K562 (cell line): ENCODE measurements at regions not wholly inside any gene's neighbourhood (a gene's known extent, or its start where the extent isn't known, plus 50 kb on each side); places are given as distances from the start of the nearest gene placed in this dataset.

Source experiments
- ASH1L ChIP-seq: fragments of 450-650 bp; IDR thresholded peaks from 2 replicates; pipeline ENCODE4 v1.6.1; 2018; ENCODE audit warnings: borderline replicate concordance, mild to moderate bottlenecking, low read depth; ENCODE audit not compliant: partially characterized antibody
- ATF2 ChIP-seq: sonication (generic); formaldehyde crosslinking; IDR thresholded peaks from 2 replicates; pipeline ENCODE4 v1.8.1; 2022; ENCODE audit warnings: missing genetic modification reagents
- BRD4 ChIP-seq: fragments of 200-600 bp; sonication (generic); IDR thresholded peaks from 2 replicates; pipeline ENCODE4 v1.6.1; 2017; ENCODE audit warnings: inconsistent platforms
- COPS2 ChIP-seq: fragments of 450-650 bp; conservative IDR thresholded peaks from 2 replicates; pipeline ENCODE4 v1.6.1; 2016; ENCODE audit warnings: mild to moderate bottlenecking, moderate library complexity
- FOSL1 ChIP-seq: fragments of 200-800 bp; sonication (Bioruptor generic); conservative IDR thresholded peaks from 2 replicates; pipeline ENCODE4 v1.6.1; 2016; ENCODE audit warnings: missing genetic modification characterization, missing compliant biosample characterization
- HNRNPL ChIP-seq: fragments of 200-400 bp; formaldehyde crosslinking; IDR thresholded peaks from 2 replicates; pipeline ENCODE4 v1.6.1; 2017; ENCODE audit warnings: low read depth, mild to moderate bottlenecking, low read length
- KHSRP ChIP-seq: fragments of 450-650 bp; IDR thresholded peaks from 2 replicates; pipeline ENCODE4 v1.6.1; 2017
- MTA2 ChIP-seq: fragments of 450-650 bp; IDR thresholded peaks from 2 replicates; pipeline ENCODE4 v1.6.1; 2016; ENCODE audit warnings: low read depth
- NCOA1 ChIP-seq: fragments of 450-650 bp; IDR thresholded peaks from 2 replicates; pipeline ENCODE4 v1.6.1; 2016; ENCODE audit warnings: low read depth
- NFIX ChIP-seq: fragments of 250-450 bp; sonication (Bioruptor Pico); IDR thresholded peaks from 2 replicates; pipeline ENCODE4 v1.4.0; 2020; ENCODE audit warnings: low read depth, mild to moderate bottlenecking, moderate library complexity
- NFRKB ChIP-seq: fragments of 450-650 bp; IDR thresholded peaks from 2 replicates; pipeline ENCODE4 v1.6.1; 2016; ENCODE audit warnings: low read depth
- NR2C2 ChIP-seq, 2 experiments: fragments of 200-800 bp in 1 of 2; sonication (Bioruptor generic) in 1 of 2; sonication (generic) in 1 of 2; formaldehyde crosslinking in 1 of 2; IDR thresholded peaks; 2 replicates each; pipeline versions ENCODE4 v1.6.1 to v1.8.0; 2016 to 2022; ENCODE audit warnings: mild to moderate bottlenecking in 1 of 2, missing compliant biosample characterization in 1 of 2, missing genetic modification characterization in 1 of 2, missing genetic modification reagents in 1 of 2
- PATZ1 ChIP-seq: fragments of 250-450 bp; sonication (Bioruptor Pico); IDR thresholded peaks from 2 replicates; pipeline ENCODE4 v1.5.0; 2020; ENCODE audit warnings: mild to moderate bottlenecking, borderline replicate concordance
- POLR2H ChIP-seq: IDR thresholded peaks from 2 replicates; pipeline ENCODE4 v1.6.1; 2016; ENCODE audit warnings: missing genetic modification characterization, low read depth, mild to moderate bottlenecking, control low read depth, missing compliant biosample characterization, moderate library complexity
- POU5F1 ChIP-seq: fragments of 150-350 bp; IDR thresholded peaks from 2 replicates; pipeline ENCODE4 v1.6.1; 2014; ENCODE audit warnings: borderline replicate concordance, low read length, low read depth, mild to moderate bottlenecking; ENCODE audit not compliant: partially characterized antibody
- RFX7 ChIP-seq: fragments of 250-450 bp; sonication (Bioruptor Pico); IDR thresholded peaks from 2 replicates; pipeline ENCODE4 v1.5.1; 2021; ENCODE audit warnings: mild to moderate bottlenecking
- SAFB ChIP-seq: fragments of 200-400 bp; formaldehyde crosslinking; IDR thresholded peaks from 2 replicates; pipeline ENCODE4 v1.6.1; 2017; ENCODE audit warnings: low read depth, low read length, borderline replicate concordance
- SAFB2 ChIP-seq: fragments of 200-400 bp; formaldehyde crosslinking; IDR thresholded peaks from 2 replicates; pipeline ENCODE4 v1.6.1; 2018; ENCODE audit warnings: borderline replicate concordance, low read length, low read depth, moderate library complexity; ENCODE audit not compliant: severe bottlenecking
- SMARCC2 ChIP-seq: fragments of 450-650 bp; IDR thresholded peaks from 2 replicates; pipeline ENCODE4 v1.6.1; 2017; ENCODE audit warnings: antibody characterized with exemption, moderate library complexity, mild to moderate bottlenecking, low read depth
- TAF7 ChIP-seq: fragments of 450-650 bp; IDR thresholded peaks from 2 replicates; pipeline ENCODE4 v1.6.1; 2016; ENCODE audit warnings: missing genetic modification characterization, missing compliant biosample characterization
- TARDBP ChIP-seq: fragments of 450-650 bp; IDR thresholded peaks from 2 replicates; pipeline ENCODE4 v1.6.1; 2016
- TBP ChIP-seq: optimal IDR thresholded peaks from 2 replicates; pipeline ENCODE3; 2011; ENCODE audit warnings: low read depth, low read length, improper control_type of control experiment
- THRA ChIP-seq: fragments of 450-650 bp; IDR thresholded peaks from 2 replicates; pipeline ENCODE4 v1.6.1; 2017; ENCODE audit warnings: mild to moderate bottlenecking, moderate library complexity
- ZKSCAN3 ChIP-seq: fragments of 250-450 bp; sonication (Bioruptor Pico); IDR thresholded peaks from 2 replicates; pipeline ENCODE4 v1.4.0; 2020
- ZNF174 ChIP-seq: fragments of 250-450 bp; sonication (Bioruptor Pico); IDR thresholded peaks from 2 replicates; pipeline ENCODE4 v1.4.0; 2020; ENCODE audit warnings: mild to moderate bottlenecking
- ZNF589 ChIP-seq: fragments of 200-800 bp; sonication (Bioruptor generic); IDR thresholded peaks from 2 replicates; pipeline ENCODE4 v1.6.1; 2016; ENCODE audit warnings: low read depth, missing genetic modification characterization, missing compliant biosample characterization

- TF ChIP-seq ATF2 (CRISPR knock-in tag) (no peak), ZNF589 (CRISPR knock-in tag) (no peak), HNRNPL (peak; percentile 83), FOSL1 (tag) (0 out of 2 replicates have a peak, but pooled peaks have one; percentile 29), TARDBP (no peak), SMARCC2 (no peak), TBP (peak; percentile 83), BRD4 (no peak), POLR2H (tag) (peak; percentile 24; the same call in 1 of the 2 replicates), ZKSCAN3 (no peak), SAFB2 (no peak), NFRKB (0 out of 2 replicates have a peak, but pooled peaks have one; percentile 73), POU5F1 (no peak), NFIX (no peak), SAFB (no peak), NCOA1 (no peak), PATZ1 (no peak), ZNF174 (CRISPR knock-in tag) (no peak), NR2C2 (CRISPR knock-in tag; IDR thresholded peaks at IDR 0.05) (peak; percentile 53; the same call in 1 of the 2 replicates), NR2C2 (tag; IDR thresholded peaks at IDR 0.05) (peak; percentile 75; the same call in 1 of the 2 replicates), RFX7 (CRISPR knock-in tag) (no peak), THRA (no peak), COPS2 (no peak), KHSRP (no peak), MTA2 (no peak), ASH1L (no peak), TAF7 (tag) (peak; percentile 84)
These were observed 53.7 kb upstream of the PTPDC1 start (continued) for GRCh38 chr9:94030318-94031179.
